ENCODE measurements at regions not wholly inside any gene's neighbourhood (a gene's known extent, or its start where the extent isn't known, plus 50 kb on each side); places are given as distances from the start of the nearest gene placed in this dataset.

- DNase-seq (ENCODE audit: low read depth, low spot score) = no peak
- Histone ChIP-seq H3K9me3 (ENCODE audit: control insufficient read depth, insufficient read depth, low read length) (no peaks in the 10 kb centered on the region), H3K4me3 (ENCODE audit: low read depth, low read length) (no peak overlapping the region), H3K27ac (ENCODE audit: low read depth, low read length) (no peak overlapping the region), H3K27me3 (ENCODE audit: control insufficient read depth, insufficient read depth, low read length) (no peaks in the 10 kb centered on the region)
- no peak for TF ChIP-seq CTCF (IDR thresholded peaks at IDR 0.05; ENCODE audit: low read depth, low read length)
- CTCF ChIA-PET = no interaction called here
- POLR2A ChIA-PET = no interaction called here
Measured at GRCh38 chr5:16013334-16014065, 166.1 kb downstream of the MARCHF11 start.

- CTCF ChIA-PET = no interaction called here
- TF ChIP-seq CTCF (IDR thresholded peaks at IDR 0.05; ENCODE audit: low read depth, low read length) = no peak
- no peaks in the 10 kb centered on the region for H3K9me3 ChIP-seq (ENCODE audit: control insufficient read depth, insufficient read depth, low read length)
- POLR2A ChIA-PET = no interaction called here
- no peaks in the 10 kb centered on the region for H3K27me3 ChIP-seq (ENCODE audit: control insufficient read depth, insufficient read depth, low read length)
- no peak overlapping the region for H3K4me3 ChIP-seq (ENCODE audit: low read depth, low read length)
- DNase-seq (ENCODE audit: low read depth, low spot score) = no peak
- no peak overlapping the region for H3K27ac ChIP-seq (ENCODE audit: low read depth, low read length)
Measured at GRCh38 chr5:16009256-16009655, 170.3 kb downstream of the MARCHF11 start.

GRCh38 chr5:16007750-16008415, 171.7 kb downstream of the MARCHF11 start:
- ChIA-PET CTCF (no interaction called here), POLR2A (no interaction called here)
- Histone ChIP-seq H3K9me3 (ENCODE audit: control insufficient read depth, insufficient read depth, low read length) (no peaks in the 10 kb centered on the region), H3K27ac (ENCODE audit: low read depth, low read length) (no peak overlapping the region), H3K27me3 (ENCODE audit: control insufficient read depth, insufficient read depth, low read length) (no peaks in the 10 kb centered on the region), H3K4me3 (ENCODE audit: low read depth, low read length) (no peak overlapping the region)
- no peak for TF ChIP-seq CTCF (IDR thresholded peaks at IDR 0.05; ENCODE audit: low read depth, low read length)
- DNase-seq (ENCODE audit: low read depth, low spot score) = no peak

GRCh38 chr5:16005225-16005624, 174.4 kb downstream of the MARCHF11 start:
- ChIA-PET CTCF (interaction anchor here (1.1 kb wide), 1 partner anchor 10 kb away, joined by 3 read pairs; no protein-coding TSS in a partner anchor), POLR2A (no interaction called here)
- H3K27me3 ChIP-seq (ENCODE audit: control insufficient read depth, insufficient read depth, low read length) = no peaks in the 10 kb centered on the region

More at GRCh38 chr5:16005225-16005624, 174.4 kb downstream of the MARCHF11 start:
- Histone ChIP-seq H3K9me3 (ENCODE audit: control insufficient read depth, insufficient read depth, low read length) (no peaks in the 10 kb centered on the region), H3K4me3 (ENCODE audit: low read depth, low read length) (no peak overlapping the region), H3K27ac (ENCODE audit: low read depth, low read length) (no peak overlapping the region)
- no peak for TF ChIP-seq CTCF (IDR thresholded peaks at IDR 0.05; ENCODE audit: low read depth, low read length)
- DNase-seq (ENCODE audit: low read depth, low spot score) = no peak

All from AG04450 (cell line).